AML-193 (cell line): ENCODE measurements at regions not wholly inside any gene's neighbourhood (a gene's known extent, or its start where the extent isn't known, plus 50 kb on each side); places are given as distances from the start of the nearest gene placed in this dataset.
A peak's percentile ranks its signal among the peaks of the same experiment; 100 is the strongest.

Experiments used
- DNase-seq, 2 experiments: peaks; one replicate each; lab custom pipeline; 2025; lab: John Stamatoyannopoulos, UW

GRCh38 chr10:1950803-1951495, 213.6 kb upstream of the ADARB2 start:
- DNase-seq = no peak

GRCh38 chr10:1947464-1948003, 210.2 kb upstream of the ADARB2 start:
- no peak for DNase-seq

GRCh38 chr10:1944487-1944886, 207.2 kb upstream of the ADARB2 start:
- DNase-seq = no peak

- DNase-seq = no peak
These were observed 205.2 kb upstream of the ADARB2 start for GRCh38 chr10:1942478-1942877.

- no peak for DNase-seq
These were observed 201.7 kb upstream of the ADARB2 start for GRCh38 chr10:1939016-1939415.

GRCh38 chr10:1938317-1938716, 201.0 kb upstream of the ADARB2 start:
- no peak for DNase-seq

- DNase-seq = no peak
These were observed 198.6 kb upstream of the ADARB2 start for GRCh38 chr10:1935912-1936311.

GRCh38 chr10:1933215-1933614, 195.9 kb upstream of the ADARB2 start:
- DNase-seq = no peak

- DNase-seq = no peak
These were observed 195.4 kb upstream of the ADARB2 start for GRCh38 chr10:1932692-1933094.

GRCh38 chr10:1928606-1929005, 191.3 kb upstream of the ADARB2 start:
- DNase-seq = peak in 1 of 2 experiments; percentile 0

GRCh38 chr10:1923998-1924397, 186.7 kb upstream of the ADARB2 start:
- no peak for DNase-seq

- no peak for DNase-seq
These were observed 186.3 kb upstream of the ADARB2 start for GRCh38 chr10:1923586-1923985.

- DNase-seq = no peak
These were observed 183.6 kb upstream of the ADARB2 start for GRCh38 chr10:1920941-1921340.

GRCh38 chr10:1920127-1920526, 182.8 kb upstream of the ADARB2 start:
- no peak for DNase-seq

- no peak for DNase-seq
These were observed 174.4 kb upstream of the ADARB2 start for GRCh38 chr10:1911771-1912170.

- no peak for DNase-seq
These were observed 166.7 kb upstream of the ADARB2 start for GRCh38 chr10:1903982-1904381.

GRCh38 chr10:1896153-1896552, 158.8 kb upstream of the ADARB2 start:
- no peak for DNase-seq

- no peak for DNase-seq
These were observed 158.4 kb upstream of the ADARB2 start for GRCh38 chr10:1895691-1896090.

- no peak for DNase-seq
These were observed 157.6 kb upstream of the ADARB2 start for GRCh38 chr10:1894912-1895311.

- DNase-seq = no peak
These were observed 156.6 kb upstream of the ADARB2 start for GRCh38 chr10:1893941-1894340.

GRCh38 chr10:1886039-1886438, 148.7 kb upstream of the ADARB2 start:
- no peak for DNase-seq

- no peak for DNase-seq
These were observed 145.4 kb upstream of the ADARB2 start for GRCh38 chr10:1882728-1883127.

- no peak for DNase-seq
These were observed 144.9 kb upstream of the ADARB2 start for GRCh38 chr10:1882180-1882579.

GRCh38 chr10:1881636-1882035, 144.3 kb upstream of the ADARB2 start:
- no peak for DNase-seq
